AG10803 (cell line): ENCODE measurements at regions not wholly inside any gene's neighbourhood (a gene's known extent, or its start where the extent isn't known, plus 50 kb on each side); places are given as distances from the start of the nearest gene placed in this dataset.

ENCODE experiments used
- DNase-seq: peaks from one replicate; pipeline ENCODE4 v3.0.0; 2010; ENCODE audit warnings: low read depth
- H3K4me3 ChIP-seq: 2 replicates; pipeline ENCODE4 v1.5.1; 2011; ENCODE audit warnings: mild to moderate bottlenecking, low read length, control low read depth
- CTCF ChIP-seq: conservative IDR thresholded peaks from 2 replicates; pipeline ENCODE4 v1.5.1; 2011; ENCODE audit warnings: mild to moderate bottlenecking, low read length, control low read depth, inconsistent platforms

GRCh38 chr6:71404145-71404966, 115.7 kb downstream of the OGFRL1 start:
- no peak overlapping the region for H3K4me3 ChIP-seq
- peak; percentile 88 for DNase-seq
- TF ChIP-seq CTCF, result no peak

- no peak overlapping the region for H3K4me3 ChIP-seq
- TF ChIP-seq CTCF, result no peak
- DNase-seq, result no peak
These were observed 116.3 kb downstream of the OGFRL1 start for GRCh38 chr6:71404967-71405278.

GRCh38 chr6:71405416-71405815, 116.8 kb downstream of the OGFRL1 start:
- H3K4me3 ChIP-seq, result no peak overlapping the region
- TF ChIP-seq CTCF, result no peak
- DNase-seq, result no peak

- no peak for DNase-seq
- no peak overlapping the region for H3K4me3 ChIP-seq
- no peak for TF ChIP-seq CTCF
These were observed 118.6 kb downstream of the OGFRL1 start for GRCh38 chr6:71406865-71407860.

- no peak for TF ChIP-seq CTCF
- H3K4me3 ChIP-seq, result no peak overlapping the region
- DNase-seq, result no peak
These were observed 120.4 kb downstream of the OGFRL1 start for GRCh38 chr6:71408787-71409723.

- TF ChIP-seq CTCF, result no peak
- DNase-seq, result no peak
- H3K4me3 ChIP-seq, result no peak overlapping the region
These were observed 121.6 kb downstream of the OGFRL1 start for GRCh38 chr6:71410164-71410566.
